HG03432 (cell line): ENCODE measurements at regions not wholly inside any gene's neighbourhood (a gene's known extent, or its start where the extent isn't known, plus 50 kb on each side); places are given as distances from the start of the nearest gene placed in this dataset.

Experiments used
- ATAC-seq: cut with Tn5 transposase; IDR thresholded peaks from one replicate; pipeline ENCODE4 v1.9.1; 2021; ENCODE audit warnings: mild to moderate bottlenecking, moderate library complexity; ENCODE audit not compliant: unreplicated experiment

GRCh38 chr20:40495956-40496355, 193.1 kb downstream of the MAFB start:
- ATAC-seq, result no peak

- ATAC-seq, result no peak
Observed at GRCh38 chr20:40494248-40494647, 194.8 kb downstream of the MAFB start.

- no peak for ATAC-seq
Observed at GRCh38 chr20:40493549-40493948, 195.5 kb downstream of the MAFB start.

DNA sequence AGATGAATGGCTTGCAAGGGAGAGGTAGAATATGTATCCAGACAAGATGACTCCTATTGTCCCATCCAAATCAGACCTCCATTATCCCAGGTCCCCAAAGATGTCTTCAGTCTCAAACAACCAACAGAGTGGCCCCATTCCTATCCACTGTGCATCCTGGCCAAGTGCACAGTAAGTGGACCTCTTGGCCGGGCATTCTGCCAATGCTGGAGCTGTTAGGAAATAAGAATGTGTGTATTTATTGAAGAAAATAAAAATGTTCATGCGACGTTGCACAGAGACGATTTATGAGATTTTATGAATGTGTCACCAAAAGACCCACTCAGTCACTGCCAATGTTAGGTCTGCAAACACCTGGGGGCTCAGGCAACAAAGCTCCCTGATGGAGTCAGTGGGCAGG, 196.0 kb downstream of the MAFB start:
- no peak for ATAC-seq

DNA sequence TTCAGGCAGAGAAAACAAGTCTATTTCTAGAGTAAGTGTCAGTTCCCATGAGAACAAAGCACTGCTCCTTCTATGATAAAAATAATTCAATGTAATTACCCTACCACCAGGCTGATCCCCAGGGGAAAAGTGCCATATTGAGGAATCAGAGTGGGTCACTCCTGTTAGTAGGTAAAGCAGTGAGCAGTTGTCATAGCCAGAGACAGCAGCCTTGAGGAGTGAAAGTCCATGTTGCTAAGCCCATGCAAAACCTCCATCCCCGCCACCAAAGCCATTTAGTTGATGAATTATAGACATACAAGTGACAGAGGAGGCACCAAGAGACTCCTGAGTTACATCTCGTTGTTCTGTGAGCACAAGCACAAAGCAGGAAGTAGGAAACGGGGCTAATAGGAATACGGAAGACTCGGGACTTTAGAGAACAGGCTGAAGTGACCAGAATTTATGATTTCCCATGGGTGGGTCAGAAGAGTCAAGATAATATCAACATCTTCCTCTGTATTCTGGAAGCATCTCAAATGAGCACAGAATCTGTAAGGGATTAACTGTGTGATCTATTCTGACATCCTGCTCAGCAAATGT, 197.9 kb downstream of the MAFB start:
- no peak for ATAC-seq

DNA sequence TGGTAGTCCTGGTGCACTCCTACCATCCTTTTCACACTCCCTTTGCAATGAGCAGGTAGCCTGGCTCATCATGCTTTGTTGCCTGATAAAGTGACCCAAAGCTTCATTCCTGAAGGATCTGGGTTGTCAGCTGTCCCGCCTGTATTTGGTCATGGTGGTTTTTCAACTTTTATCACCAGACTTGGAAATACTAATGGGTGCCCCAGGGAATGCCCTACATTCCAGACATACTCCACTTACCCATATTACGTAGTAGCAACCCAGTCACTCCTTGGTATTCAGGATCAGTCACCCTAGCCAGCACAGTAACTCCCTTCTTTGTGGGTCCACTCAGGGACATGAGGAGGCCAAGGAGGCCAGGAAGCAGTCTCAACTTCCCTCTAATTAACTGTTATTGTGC, 199.2 kb downstream of the MAFB start:
- ATAC-seq, result no peak

DNA sequence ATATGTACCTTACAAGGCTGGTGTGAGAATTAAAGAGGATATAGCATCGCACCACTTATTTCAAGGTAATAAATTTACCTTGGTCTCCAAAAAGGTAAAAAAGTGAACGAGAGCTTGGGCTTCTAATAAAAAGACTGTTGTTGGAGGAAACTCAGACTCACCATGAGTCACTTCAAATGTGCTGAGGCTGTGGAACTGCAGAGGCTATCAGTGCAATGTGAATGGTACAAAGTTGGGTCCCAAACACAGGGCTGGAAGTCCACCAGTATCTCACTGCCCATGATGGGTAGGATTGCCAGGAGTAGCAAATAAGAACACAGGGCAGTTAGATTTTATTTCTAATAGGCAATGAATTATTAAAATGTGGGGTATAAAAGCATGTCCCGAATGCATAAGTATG, 200.6 kb downstream of the MAFB start:
- no peak for ATAC-seq

DNA sequence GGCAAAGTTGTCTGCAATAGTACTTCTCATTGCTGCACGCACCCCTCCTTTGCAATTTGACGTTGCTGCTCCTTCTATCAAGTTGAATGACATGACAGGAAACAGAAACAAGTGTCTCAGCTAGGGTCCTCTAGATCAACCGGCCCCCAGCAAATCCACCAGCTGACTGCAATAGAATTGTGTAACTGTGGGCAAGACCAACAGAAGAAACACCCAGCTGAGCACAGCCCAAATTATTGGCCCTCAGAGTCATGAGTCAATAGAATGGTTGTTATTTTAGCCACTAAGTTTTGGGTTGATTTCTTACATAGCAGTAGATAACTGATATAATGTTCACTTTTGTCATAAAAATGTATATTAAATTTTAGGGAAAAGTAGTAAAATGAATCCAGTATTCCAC, 202.7 kb downstream of the MAFB start:
- ATAC-seq, result no peak

- ATAC-seq, result no peak
Observed at GRCh38 chr20:40481743-40482458, 207.1 kb downstream of the MAFB start.

- ATAC-seq, result no peak
Observed at GRCh38 chr20:40481337-40481736, 207.7 kb downstream of the MAFB start.

DNA sequence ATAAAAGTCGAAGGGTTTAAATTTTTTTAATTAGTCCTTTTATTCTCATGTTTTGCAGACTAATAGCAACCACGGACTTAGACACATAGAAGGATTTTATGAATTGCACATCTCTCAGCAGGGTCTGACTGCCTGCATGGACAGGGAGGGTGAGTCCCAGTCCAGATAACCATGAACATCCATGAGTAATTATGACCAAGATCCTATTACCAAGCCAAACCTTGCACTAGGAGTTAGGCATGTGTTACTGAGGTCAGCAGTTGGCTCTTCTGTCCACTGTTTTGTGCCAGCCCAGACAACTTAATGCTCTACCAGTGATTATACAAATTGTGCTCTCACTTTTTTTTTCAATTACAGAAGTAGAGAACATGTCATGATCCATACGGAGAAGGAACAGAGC, 211.2 kb downstream of the MAFB start:
- no peak for ATAC-seq

DNA sequence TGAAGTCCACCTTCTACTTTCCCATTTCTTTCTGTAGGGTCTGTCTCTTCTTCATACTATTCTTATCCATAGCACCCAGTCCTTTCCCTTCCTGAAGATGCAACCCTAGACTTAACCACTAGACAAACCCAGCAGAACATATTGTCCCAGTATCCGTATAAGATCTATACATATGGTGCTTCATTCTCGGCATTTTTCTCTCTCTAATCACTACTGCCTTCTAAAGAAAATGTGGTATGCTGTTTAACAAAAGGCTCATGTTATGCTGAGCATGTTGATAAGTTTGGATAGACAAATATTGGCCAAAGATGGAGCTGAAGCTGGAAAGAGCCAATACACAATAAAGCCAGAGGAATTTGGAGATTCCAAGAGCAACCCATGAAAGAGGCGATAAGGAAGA, 212.6 kb downstream of the MAFB start:
- ATAC-seq, result no peak

GRCh38 chr20:40472905-40473304, 216.1 kb downstream of the MAFB start:
- no peak for ATAC-seq

DNA sequence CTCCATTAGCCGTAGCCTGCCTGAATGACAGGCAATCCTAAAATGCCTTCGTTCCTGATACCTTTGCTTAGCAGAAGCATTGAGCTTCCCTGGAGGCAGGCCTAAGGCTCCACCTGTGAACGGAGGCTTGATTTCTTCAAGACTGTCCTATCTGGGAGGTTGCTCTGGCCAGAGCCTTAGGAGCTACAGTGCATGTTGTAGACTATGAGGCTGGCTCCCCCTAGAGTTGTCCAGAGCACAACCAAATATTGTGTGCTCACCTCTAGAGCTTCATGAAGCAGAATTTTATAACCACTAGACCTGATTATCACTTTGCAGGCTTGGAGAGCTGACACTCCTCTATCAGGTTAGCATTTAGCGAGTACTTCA, 217.8 kb downstream of the MAFB start:
- no peak for ATAC-seq

DNA sequence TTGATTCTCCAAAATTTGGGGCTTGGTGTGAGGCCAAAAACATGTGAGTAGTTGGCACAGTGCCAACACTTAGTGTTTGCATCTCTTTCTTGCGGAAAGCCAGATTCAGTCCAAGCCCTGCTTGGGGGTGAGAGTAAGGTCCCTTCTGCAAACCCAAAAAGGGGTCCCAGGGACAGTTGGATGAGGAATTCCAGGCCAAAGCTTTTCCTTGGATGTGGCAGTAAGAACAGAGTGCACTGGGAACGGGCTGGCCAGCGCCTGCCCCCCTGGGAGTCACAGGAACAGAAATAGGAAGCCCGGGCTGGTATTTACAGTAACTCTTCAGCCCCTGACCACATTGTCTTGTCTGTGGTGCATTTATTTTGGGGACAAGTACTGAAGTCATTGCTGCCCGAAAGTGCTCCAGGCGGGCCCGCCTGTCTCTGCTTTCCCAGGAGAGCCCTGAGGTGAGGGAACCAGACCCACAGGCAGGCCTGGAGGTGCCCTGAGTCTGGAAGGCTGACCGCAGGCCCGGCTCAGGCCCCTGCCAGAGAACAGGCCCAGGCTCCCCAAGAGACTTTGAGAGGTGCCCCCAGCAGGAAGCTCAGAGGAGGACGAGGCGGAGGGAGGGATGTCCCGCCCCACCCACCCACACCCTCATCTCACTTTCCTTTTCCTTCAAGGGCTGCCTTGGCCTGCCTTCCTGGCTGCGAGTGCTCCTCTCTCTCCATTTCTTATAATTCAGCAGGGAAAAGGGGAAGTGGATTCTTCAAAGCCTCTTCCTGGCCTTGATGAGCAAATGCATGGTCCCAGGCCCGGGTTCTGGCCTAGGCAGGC, 218.4 kb downstream of the MAFB start:
- no peak for ATAC-seq

GRCh38 chr20:40468759-40469158, 220.3 kb downstream of the MAFB start:
- no peak for ATAC-seq

DNA sequence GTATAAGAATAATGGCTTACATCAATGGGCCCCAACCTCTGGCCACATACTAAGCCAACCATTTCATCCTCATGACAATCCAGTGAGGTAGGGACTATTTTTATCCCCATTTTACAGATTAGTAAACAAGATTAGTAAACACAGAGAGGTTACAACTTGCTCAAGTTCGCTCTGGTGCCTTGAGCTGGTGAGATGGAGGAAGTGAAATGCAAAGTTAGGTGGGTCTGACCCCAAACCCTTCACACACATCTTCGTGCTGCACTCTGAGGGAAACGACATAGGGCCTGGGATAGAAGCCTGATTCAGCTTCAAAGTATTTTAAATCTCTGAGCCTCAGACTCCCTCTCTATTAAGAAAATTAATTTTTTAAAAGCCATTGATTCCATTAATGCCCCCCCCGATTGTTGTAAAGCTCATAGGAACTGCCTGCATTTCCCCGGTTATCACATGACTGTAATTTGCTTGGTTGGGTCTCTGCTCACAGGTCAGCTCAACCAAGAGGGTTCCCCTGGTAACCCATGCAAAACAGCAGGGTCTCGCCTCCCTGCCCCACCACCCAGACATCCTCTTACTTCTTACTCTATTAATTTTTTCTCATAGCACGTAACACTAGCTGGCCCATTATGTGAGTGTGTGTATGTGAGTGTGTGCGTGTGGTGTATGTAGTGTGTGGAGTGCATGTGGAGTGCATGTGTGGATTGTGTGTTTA, 221.2 kb downstream of the MAFB start:
- no peak for ATAC-seq

DNA sequence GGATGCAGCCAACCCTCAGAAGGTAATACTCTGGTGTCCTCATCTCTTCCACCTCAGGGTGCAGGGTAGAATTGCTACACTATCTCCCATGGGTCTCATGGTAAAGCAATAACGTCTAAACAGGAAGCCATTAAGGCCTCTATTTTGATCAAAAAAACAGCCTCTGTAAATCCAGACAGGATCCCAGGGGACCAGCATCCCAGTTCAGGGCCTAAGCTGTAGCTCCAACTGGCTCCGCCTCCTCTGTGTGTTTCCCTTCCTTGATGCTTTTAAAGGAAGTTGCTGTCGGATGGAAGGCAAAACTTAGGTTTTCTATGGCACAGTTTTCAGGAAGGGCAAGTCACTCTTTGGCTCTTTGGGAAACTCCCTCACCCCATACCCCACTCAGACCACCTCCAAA, 222.0 kb downstream of the MAFB start:
- no peak for ATAC-seq

DNA sequence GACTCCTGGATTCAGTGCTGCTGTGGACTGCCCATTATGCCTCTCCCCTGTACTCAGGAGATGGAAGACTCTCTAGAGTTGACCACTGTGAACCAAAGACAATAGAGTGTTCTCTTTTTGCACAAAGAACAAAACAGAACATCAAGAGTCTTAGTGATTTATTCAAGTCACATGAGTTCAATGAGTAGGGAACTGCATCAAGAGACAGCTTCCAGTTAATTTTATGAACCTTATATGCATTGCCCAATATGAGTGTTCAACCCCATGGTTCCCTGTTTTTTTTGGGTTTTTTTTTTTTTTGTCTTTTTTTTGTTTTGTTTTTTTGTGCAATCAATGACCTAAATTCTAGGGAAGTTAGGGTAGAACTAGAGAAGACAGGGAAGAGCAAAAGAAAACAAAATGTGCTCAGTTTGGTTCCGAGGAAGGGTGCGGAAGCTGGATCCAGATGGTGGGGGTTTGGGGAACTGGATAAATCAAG, 224.3 kb downstream of the MAFB start:
- ATAC-seq, result no peak

DNA sequence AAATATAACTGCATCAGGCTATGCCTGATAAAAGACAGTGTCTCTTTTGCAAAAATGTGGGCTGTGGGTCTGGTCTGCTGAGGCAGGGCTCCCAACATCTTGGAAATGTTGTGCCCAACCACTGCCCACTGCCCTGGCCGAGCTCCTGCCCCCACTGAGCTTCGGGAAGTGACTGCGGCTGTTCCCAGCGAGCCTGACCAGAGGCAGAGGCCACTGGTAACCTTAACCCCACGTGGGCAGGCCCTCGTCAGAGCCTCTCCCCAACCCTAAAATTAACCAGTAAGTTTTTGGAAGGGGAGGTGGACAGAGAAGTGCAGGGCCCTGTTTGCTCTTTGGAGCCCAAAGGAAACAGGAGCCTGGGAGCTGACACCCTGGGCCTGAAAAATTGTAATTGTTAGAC, 225.9 kb downstream of the MAFB start:
- ATAC-seq, result no peak

GRCh38 chr20:40462566-40462965, 226.5 kb downstream of the MAFB start:
- ATAC-seq, result no peak
